ENCODE measurements at regions not wholly inside any gene's neighbourhood (a gene's known extent, or its start where the extent isn't known, plus 50 kb on each side); places are given as distances from the start of the nearest gene placed in this dataset.

- Histone ChIP-seq H3K27me3 (ENCODE audit: insufficient read depth, low read length, poor library complexity, severe bottlenecking) (no peaks in the 10 kb centered on the region), H3K36me3 (ENCODE audit: insufficient read depth, low read length) (no peaks in the 10 kb centered on the region), H3K4me1 (ENCODE audit: insufficient read depth, low read length) (no peaks in the 10 kb centered on the region), H3K9me3 (ENCODE audit: low read length) (no peaks in the 10 kb centered on the region), H3K27ac (ENCODE audit: low read depth, low read length) (no peak overlapping the region), H3K4me3 (ENCODE audit: low read length) (no peak overlapping the region)
- DNase-seq = no peak
- CTCF ChIA-PET = no interaction called here
- Mint-ChIP-seq H3K36me3 (peaks cover 0 to 1% (median 0%) of the 10 kb centered on the region in 3 donors), H3K27me3 (peaks cover 0 to 1% of the 10 kb centered on the region in 2 donors), H3K27ac (no peak overlapping the region), H3K9me3 (peaks cover 5 to 19% (median 8%) of the 10 kb centered on the region in 5 donors), H3K4me1 (no peaks in the 10 kb centered on the region), H3K4me3 (no peak overlapping the region)
- POLR2A ChIA-PET = no interaction called here
Observed at GRCh38 chr4:178966644-178967043, 1524.4 kb upstream of the AGA start.

GRCh38 chr4:178970433-178971140 is 1528.3 kb upstream of the AGA start:
- Mint-ChIP-seq H3K27me3 (peaks cover 0 to 1% of the 10 kb centered on the region in 2 donors), H3K4me1 (no peaks in the 10 kb centered on the region), H3K36me3 (peaks cover 0 to 3% (median 0%) of the 10 kb centered on the region in 3 donors), H3K4me3 (no peak overlapping the region), H3K27ac (no peak overlapping the region), H3K9me3 (peaks cover 5 to 24% (median 7%) of the 10 kb centered on the region in 5 donors)
- Histone ChIP-seq H3K36me3 (ENCODE audit: insufficient read depth, low read length) (no peaks in the 10 kb centered on the region), H3K27me3 (ENCODE audit: insufficient read depth, low read length, poor library complexity, severe bottlenecking) (no peaks in the 10 kb centered on the region), H3K27ac (ENCODE audit: low read depth, low read length) (no peak overlapping the region), H3K9me3 (ENCODE audit: low read length) (no peaks in the 10 kb centered on the region), H3K4me1 (ENCODE audit: insufficient read depth, low read length) (no peaks in the 10 kb centered on the region), H3K4me3 (ENCODE audit: low read length) (no peak overlapping the region)
- CTCF ChIA-PET = no interaction called here
- POLR2A ChIA-PET = no interaction called here
- DNase-seq = no peak

DNA sequence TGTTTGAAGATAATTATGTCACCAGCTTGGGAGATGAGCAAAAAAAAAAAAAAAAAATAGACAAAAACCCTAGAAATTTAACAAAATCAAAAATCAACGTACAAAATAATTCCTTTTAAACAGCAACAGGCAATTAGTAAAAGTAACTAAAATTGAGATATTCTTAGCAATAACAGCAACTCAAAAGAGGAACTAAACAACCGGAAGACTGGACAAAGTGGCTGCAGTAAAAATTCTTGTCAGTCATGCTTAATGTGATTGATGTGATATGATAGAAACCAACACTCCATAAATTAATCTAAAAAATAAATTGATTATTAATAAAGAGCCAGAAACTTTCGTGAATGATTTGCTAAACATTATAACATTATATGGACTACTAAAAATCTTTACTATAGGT is 1534.6 kb upstream of the AGA start:
- Histone ChIP-seq H3K9me3 (ENCODE audit: low read length) (no peaks in the 10 kb centered on the region), H3K4me1 (ENCODE audit: insufficient read depth, low read length) (no peaks in the 10 kb centered on the region), H3K36me3 (ENCODE audit: insufficient read depth, low read length) (no peaks in the 10 kb centered on the region), H3K27ac (ENCODE audit: low read depth, low read length) (no peak overlapping the region), H3K4me3 (ENCODE audit: low read length) (no peak overlapping the region), H3K27me3 (ENCODE audit: insufficient read depth, low read length, poor library complexity, severe bottlenecking) (no peaks in the 10 kb centered on the region)
- Mint-ChIP-seq H3K4me3 (no peak overlapping the region), H3K27ac (no peak overlapping the region), H3K9me3 (peaks cover 0 to 12% (median 4%) of the 10 kb centered on the region in 5 donors), H3K36me3 (peaks cover 0 to 1% (median 0%) of the 10 kb centered on the region in 3 donors), H3K27me3 (no peaks in the 10 kb centered on the region), H3K4me1 (no peaks in the 10 kb centered on the region)
- POLR2A ChIA-PET = no interaction called here
- no peak for DNase-seq
- CTCF ChIA-PET = no interaction called here

GRCh38 chr4:178993306-178993705 is 1551.1 kb upstream of the AGA start:
- Mint-ChIP-seq H3K36me3 (no peaks in the 10 kb centered on the region), H3K4me1 (no peaks in the 10 kb centered on the region), H3K9me3 (peaks cover 1 to 7% (median 5%) of the 10 kb centered on the region in 5 donors), H3K27me3 (no peaks in the 10 kb centered on the region), H3K27ac (no peak overlapping the region), H3K4me3 (no peak overlapping the region)
- H3K27me3 ChIP-seq (ENCODE audit: insufficient read depth, low read length, poor library complexity, severe bottlenecking) = no peaks in the 10 kb centered on the region
- H3K4me3 ChIP-seq (ENCODE audit: low read length) = no peak overlapping the region
- ChIA-PET POLR2A (no interaction called here), CTCF (no interaction called here)
- H3K4me1 ChIP-seq (ENCODE audit: insufficient read depth, low read length) = no peaks in the 10 kb centered on the region
- no peak for DNase-seq
- H3K36me3 ChIP-seq (ENCODE audit: insufficient read depth, low read length) = no peaks in the 10 kb centered on the region
- H3K27ac ChIP-seq (ENCODE audit: low read depth, low read length) = no peak overlapping the region
- no peaks in the 10 kb centered on the region for H3K9me3 ChIP-seq (ENCODE audit: low read length)

DNA sequence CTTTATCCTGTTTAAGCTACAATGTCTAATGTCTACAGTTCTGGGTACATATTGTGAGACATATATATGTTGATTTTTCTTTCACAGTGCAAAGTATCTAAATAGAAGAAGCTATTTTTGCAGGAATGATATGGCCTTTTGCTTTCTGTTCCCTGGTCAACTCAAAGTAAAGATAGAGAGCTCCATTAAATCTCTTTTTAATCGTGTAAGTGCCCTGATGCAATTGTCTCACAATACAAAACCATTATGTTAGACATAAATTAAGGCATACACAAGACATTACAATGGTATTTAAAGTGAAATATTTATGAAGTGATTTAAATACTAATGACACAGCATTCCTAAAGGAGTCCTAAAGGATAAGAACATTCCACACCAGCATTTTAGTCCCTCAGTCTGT is 1559.7 kb upstream of the AGA start:
- no peaks in the 10 kb centered on the region for H3K4me1 Mint-ChIP-seq
- Histone ChIP-seq H3K36me3 (ENCODE audit: insufficient read depth, low read length) (no peaks in the 10 kb centered on the region), H3K27me3 (ENCODE audit: insufficient read depth, low read length, poor library complexity, severe bottlenecking) (no peaks in the 10 kb centered on the region), H3K27ac (ENCODE audit: low read depth, low read length) (no peak overlapping the region), H3K4me3 (ENCODE audit: low read length) (no peak overlapping the region), H3K4me1 (ENCODE audit: insufficient read depth, low read length) (no peaks in the 10 kb centered on the region), H3K9me3 (ENCODE audit: low read length) (no peaks in the 10 kb centered on the region)
- no peaks in the 10 kb centered on the region for H3K36me3 Mint-ChIP-seq
- H3K9me3 Mint-ChIP-seq = peaks cover 0 to 31% (median 7%) of the 10 kb centered on the region in 5 donors
- CTCF ChIA-PET = no interaction called here
- peaks cover 0 to 2% of the 10 kb centered on the region in 2 donors for H3K27me3 Mint-ChIP-seq
- no peak for DNase-seq
- POLR2A ChIA-PET = no interaction called here
- H3K27ac Mint-ChIP-seq = no peak overlapping the region
- no peak overlapping the region for H3K4me3 Mint-ChIP-seq

DNA sequence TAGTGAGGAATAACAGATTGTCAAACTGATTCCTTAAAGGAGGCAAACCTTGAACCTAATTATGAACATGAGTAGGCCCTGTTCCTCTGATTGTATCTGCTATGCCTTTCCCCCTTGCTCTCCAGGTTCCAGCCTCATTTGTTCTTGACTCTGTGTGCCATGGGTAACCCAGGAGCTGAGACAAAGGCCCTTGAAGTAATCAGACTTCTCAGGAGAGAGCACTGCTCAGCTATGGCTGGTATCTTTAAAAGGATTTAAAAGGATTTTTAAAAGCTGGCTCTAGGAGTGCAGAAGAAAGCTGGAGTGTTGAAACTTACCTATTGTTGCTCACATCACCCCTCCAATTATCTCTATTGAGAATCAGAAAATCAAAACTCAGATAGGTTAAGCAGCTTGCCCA is 1565.5 kb upstream of the AGA start:
- ChIA-PET CTCF (no interaction called here), POLR2A (no interaction called here)
- Histone ChIP-seq H3K9me3 (ENCODE audit: low read length) (no peaks in the 10 kb centered on the region), H3K27ac (ENCODE audit: low read depth, low read length) (no peak overlapping the region), H3K4me3 (ENCODE audit: low read length) (no peak overlapping the region), H3K36me3 (ENCODE audit: insufficient read depth, low read length) (no peaks in the 10 kb centered on the region), H3K27me3 (ENCODE audit: insufficient read depth, low read length, poor library complexity, severe bottlenecking) (no peaks in the 10 kb centered on the region), H3K4me1 (ENCODE audit: insufficient read depth, low read length) (no peaks in the 10 kb centered on the region)
- peaks cover 3 to 27% (median 5%) of the 10 kb centered on the region in 5 donors for H3K9me3 Mint-ChIP-seq
- no peak overlapping the region for H3K27ac Mint-ChIP-seq
- H3K4me1 Mint-ChIP-seq = no peaks in the 10 kb centered on the region
- no peaks in the 10 kb centered on the region for H3K36me3 Mint-ChIP-seq
- H3K4me3 Mint-ChIP-seq = no peak overlapping the region
- DNase-seq = no peak
- no peaks in the 10 kb centered on the region for H3K27me3 Mint-ChIP-seq

DNA sequence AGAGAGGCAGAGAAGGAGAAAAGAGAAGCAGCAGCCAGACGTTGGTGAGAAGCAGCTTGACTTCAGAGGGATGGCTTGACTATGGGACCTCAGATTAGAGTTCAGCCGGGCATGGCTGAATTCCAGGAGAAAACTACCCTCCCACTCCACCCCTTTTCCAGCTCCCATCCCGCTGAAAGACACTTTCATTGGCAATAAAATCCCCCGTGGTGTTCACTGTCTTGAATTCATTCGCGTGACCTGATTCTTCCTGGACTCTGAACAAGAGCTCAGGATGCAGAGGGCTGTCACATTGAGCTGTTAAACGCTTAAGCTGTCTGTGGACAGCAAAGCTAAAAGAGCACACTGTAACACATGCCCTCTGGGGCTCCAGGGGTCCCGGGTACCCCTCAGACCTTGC is 1575.3 kb upstream of the AGA start:
- no peak overlapping the region for H3K4me3 Mint-ChIP-seq
- Histone ChIP-seq H3K4me3 (ENCODE audit: low read length) (no peak overlapping the region), H3K36me3 (ENCODE audit: insufficient read depth, low read length) (no peaks in the 10 kb centered on the region), H3K9me3 (ENCODE audit: low read length) (no peaks in the 10 kb centered on the region), H3K4me1 (ENCODE audit: insufficient read depth, low read length) (no peaks in the 10 kb centered on the region), H3K27me3 (ENCODE audit: insufficient read depth, low read length, poor library complexity, severe bottlenecking) (no peaks in the 10 kb centered on the region), H3K27ac (ENCODE audit: low read depth, low read length) (no peak overlapping the region)
- no peak for DNase-seq
- H3K27ac Mint-ChIP-seq = no peak overlapping the region
- H3K9me3 Mint-ChIP-seq = peaks cover 6 to 46% (median 15%) of the 10 kb centered on the region in 5 donors
- CTCF ChIA-PET = no interaction called here
- H3K36me3 Mint-ChIP-seq = no peaks in the 10 kb centered on the region
- no peaks in the 10 kb centered on the region for H3K4me1 Mint-ChIP-seq
- POLR2A ChIA-PET = no interaction called here
- H3K27me3 Mint-ChIP-seq = peaks cover 0 to 3% of the 10 kb centered on the region in 2 donors

DNA sequence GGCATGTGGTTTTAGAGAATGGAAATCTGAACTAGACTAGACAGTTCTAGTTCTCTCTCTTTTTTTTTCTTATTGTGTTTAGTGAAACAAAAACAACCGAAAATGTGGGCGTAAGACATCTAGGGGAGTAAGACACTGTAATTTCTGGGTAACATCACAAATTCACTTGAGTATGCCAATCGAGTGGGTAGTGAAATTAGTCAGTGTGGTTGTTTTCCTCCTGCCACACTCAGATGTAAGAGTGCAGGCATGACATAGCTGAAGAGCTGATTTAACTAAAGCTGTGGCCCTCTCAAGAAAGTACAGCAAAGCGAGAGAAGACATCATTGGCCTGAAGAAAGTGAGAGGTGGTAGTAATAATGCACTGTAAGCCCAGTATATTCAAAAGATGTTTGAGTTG is 1585.3 kb upstream of the AGA start:
- DNase-seq = no peak
- Mint-ChIP-seq H3K27me3 (no peaks in the 10 kb centered on the region), H3K36me3 (no peaks in the 10 kb centered on the region), H3K4me3 (no peak overlapping the region), H3K27ac (no peak overlapping the region), H3K4me1 (no peaks in the 10 kb centered on the region), H3K9me3 (peaks cover 4 to 17% (median 6%) of the 10 kb centered on the region in 5 donors)
- Histone ChIP-seq H3K4me1 (ENCODE audit: insufficient read depth, low read length) (no peaks in the 10 kb centered on the region), H3K27ac (ENCODE audit: low read depth, low read length) (no peak overlapping the region), H3K4me3 (ENCODE audit: low read length) (no peak overlapping the region), H3K27me3 (ENCODE audit: insufficient read depth, low read length, poor library complexity, severe bottlenecking) (no peaks in the 10 kb centered on the region), H3K36me3 (ENCODE audit: insufficient read depth, low read length) (no peaks in the 10 kb centered on the region), H3K9me3 (ENCODE audit: low read length) (no peaks in the 10 kb centered on the region)
- CTCF ChIA-PET = no interaction called here
- POLR2A ChIA-PET = no interaction called here
